ENCODE measurements at regions not wholly inside any gene's neighbourhood (a gene's known extent, or its start where the extent isn't known, plus 50 kb on each side); places are given as distances from the start of the nearest gene placed in this dataset.

DNA sequence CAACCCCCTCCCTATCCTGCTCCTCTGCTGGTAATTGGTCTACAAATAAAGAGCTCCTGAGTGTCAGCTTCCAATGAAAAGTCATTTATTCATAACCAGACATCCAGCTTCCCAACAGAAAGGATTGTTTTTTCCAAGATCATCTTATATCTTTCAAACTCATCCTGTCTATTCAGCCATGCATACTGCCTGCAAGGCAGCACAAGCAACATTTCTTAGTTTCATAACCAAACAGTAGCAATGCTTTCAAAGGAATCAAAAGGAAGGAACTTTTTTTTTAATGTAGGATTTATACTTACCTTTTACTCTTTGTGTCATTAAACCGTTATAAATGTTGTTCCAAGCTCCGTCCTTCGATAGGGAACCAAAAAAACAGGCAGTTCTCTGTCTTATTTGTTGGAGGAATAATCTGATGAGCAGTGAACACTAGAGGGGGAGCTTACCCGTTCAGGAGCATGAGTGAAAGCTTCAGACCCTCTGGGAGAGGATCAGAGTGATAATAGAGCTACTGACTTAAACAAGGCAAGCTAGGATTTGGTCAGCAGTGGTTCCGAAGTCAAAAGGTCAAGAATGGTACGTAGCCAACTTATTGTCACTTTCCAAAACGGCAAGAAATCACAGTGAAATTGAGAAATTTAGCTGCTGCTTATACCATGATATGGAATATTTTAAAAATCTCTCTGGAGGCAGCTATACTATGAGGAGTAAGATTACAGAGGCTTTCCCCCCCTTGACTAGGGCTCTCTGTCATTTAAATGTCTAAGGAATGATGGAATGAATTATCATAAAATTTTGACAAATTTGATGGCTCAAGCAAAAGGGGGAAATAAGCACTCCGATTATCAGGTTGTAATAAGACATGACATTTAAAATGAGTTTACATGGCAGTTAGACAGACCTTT, 892.9 kb downstream of the NR2F1-AS1 start:
- no peak overlapping the region for H2AFZ ChIP-seq (ENCODE audit: low read length)
- no peaks in the 10 kb centered on the region for H3K9me3 ChIP-seq (ENCODE audit: insufficient read depth, low read depth, low read length)
- H4K20me1 ChIP-seq (ENCODE audit: insufficient read depth, low read length, poor library complexity, severe bottlenecking), result no peaks in the 10 kb centered on the region
- no peaks in the 10 kb centered on the region for H3K4me1 ChIP-seq (ENCODE audit: insufficient read depth, low read length, poor library complexity, severe bottlenecking)
- TF ChIP-seq EZH2phosphoT487 (IDR thresholded peaks at IDR 0.05; ENCODE audit: borderline replicate concordance), result no peak
- TF ChIP-seq, protein P1, sequence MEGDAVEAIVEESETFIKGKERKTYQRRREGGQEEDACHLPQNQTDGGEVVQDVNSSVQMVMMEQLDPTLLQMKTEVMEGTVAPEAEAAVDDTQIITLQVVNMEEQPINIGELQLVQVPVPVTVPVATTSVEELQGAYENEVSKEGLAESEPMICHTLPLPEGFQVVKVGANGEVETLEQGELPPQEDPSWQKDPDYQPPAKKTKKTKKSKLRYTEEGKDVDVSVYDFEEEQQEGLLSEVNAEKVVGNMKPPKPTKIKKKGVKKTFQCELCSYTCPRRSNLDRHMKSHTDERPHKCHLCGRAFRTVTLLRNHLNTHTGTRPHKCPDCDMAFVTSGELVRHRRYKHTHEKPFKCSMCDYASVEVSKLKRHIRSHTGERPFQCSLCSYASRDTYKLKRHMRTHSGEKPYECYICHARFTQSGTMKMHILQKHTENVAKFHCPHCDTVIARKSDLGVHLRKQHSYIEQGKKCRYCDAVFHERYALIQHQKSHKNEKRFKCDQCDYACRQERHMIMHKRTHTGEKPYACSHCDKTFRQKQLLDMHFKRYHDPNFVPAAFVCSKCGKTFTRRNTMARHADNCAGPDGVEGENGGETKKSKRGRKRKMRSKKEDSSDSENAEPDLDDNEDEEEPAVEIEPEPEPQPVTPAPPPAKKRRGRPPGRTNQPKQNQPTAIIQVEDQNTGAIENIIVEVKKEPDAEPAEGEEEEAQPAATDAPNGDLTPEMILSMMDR (conservative IDR thresholded peaks at IDR 0.05; ENCODE audit: low read length), result no peak
- no peaks in the 10 kb centered on the region for H3K79me2 ChIP-seq (ENCODE audit: insufficient read depth, low read length)
- H3K9ac ChIP-seq (ENCODE audit: low read depth, low read length, poor library complexity, severe bottlenecking), result no peak overlapping the region
- H3K4me2 ChIP-seq (ENCODE audit: low read depth, low read length, poor library complexity, severe bottlenecking), result no peak overlapping the region
- H3K27me3 ChIP-seq (ENCODE audit: insufficient read depth, low read length, poor library complexity, severe bottlenecking), result no peaks in the 10 kb centered on the region
- H3K36me3 ChIP-seq (ENCODE audit: insufficient read depth, low read length), result no peaks in the 10 kb centered on the region
- H3K9me2 ChIP-seq (replicated peaks; ENCODE audit: low read depth, low read length), result no peaks in the 10 kb centered on the region
- H3K4me3 ChIP-seq (ENCODE audit: low read length, poor library complexity, severe bottlenecking), result no peak overlapping the region
- H3F3A ChIP-seq (ENCODE audit: low read depth), result no peaks in the 10 kb centered on the region

DNA sequence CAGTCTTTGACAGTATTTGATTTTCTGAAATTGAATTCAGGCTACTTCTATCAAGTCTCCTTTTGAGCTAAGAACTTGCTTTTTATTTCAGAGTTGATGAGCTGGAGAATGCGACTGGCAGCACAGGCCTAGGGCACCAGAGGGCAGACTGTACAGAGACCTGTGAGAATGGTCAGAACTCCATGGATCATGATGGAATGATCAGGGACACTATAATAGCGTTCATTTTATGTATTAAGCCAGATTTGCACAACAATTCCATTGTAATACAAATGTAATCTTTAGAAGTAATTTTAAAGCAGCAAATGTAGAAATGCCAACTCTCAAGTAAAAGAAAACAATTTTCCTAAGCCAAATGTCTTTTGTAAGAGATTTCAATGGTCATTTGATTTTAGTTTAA, 902.4 kb downstream of the NR2F1-AS1 start:
- H3K9me3 ChIP-seq (ENCODE audit: insufficient read depth, low read depth, low read length), result no peaks in the 10 kb centered on the region
- no peaks in the 10 kb centered on the region for H3K4me1 ChIP-seq (ENCODE audit: insufficient read depth, low read length, poor library complexity, severe bottlenecking)
- no peaks in the 10 kb centered on the region for H3K27me3 ChIP-seq (ENCODE audit: insufficient read depth, low read length, poor library complexity, severe bottlenecking)
- H4K20me1 ChIP-seq (ENCODE audit: insufficient read depth, low read length, poor library complexity, severe bottlenecking), result no peaks in the 10 kb centered on the region
- no peak overlapping the region for H3K4me2 ChIP-seq (ENCODE audit: low read depth, low read length, poor library complexity, severe bottlenecking)
- no peak overlapping the region for H3K9ac ChIP-seq (ENCODE audit: low read depth, low read length, poor library complexity, severe bottlenecking)
- H3K79me2 ChIP-seq (ENCODE audit: insufficient read depth, low read length), result no peaks in the 10 kb centered on the region
- H3K36me3 ChIP-seq (ENCODE audit: insufficient read depth, low read length), result no peaks in the 10 kb centered on the region
- H3F3A ChIP-seq (ENCODE audit: low read depth), result no peaks in the 10 kb centered on the region
- no peak overlapping the region for H3K4me3 ChIP-seq (ENCODE audit: low read length, poor library complexity, severe bottlenecking)
- TF ChIP-seq EZH2phosphoT487 (IDR thresholded peaks at IDR 0.05; ENCODE audit: borderline replicate concordance), result no peak
- TF ChIP-seq, protein P1 (conservative IDR thresholded peaks at IDR 0.05; ENCODE audit: low read length), result no peak
- no peak overlapping the region for H2AFZ ChIP-seq (ENCODE audit: low read length)
- H3K9me2 ChIP-seq (replicated peaks; ENCODE audit: low read depth, low read length), result no peaks in the 10 kb centered on the region

DNA sequence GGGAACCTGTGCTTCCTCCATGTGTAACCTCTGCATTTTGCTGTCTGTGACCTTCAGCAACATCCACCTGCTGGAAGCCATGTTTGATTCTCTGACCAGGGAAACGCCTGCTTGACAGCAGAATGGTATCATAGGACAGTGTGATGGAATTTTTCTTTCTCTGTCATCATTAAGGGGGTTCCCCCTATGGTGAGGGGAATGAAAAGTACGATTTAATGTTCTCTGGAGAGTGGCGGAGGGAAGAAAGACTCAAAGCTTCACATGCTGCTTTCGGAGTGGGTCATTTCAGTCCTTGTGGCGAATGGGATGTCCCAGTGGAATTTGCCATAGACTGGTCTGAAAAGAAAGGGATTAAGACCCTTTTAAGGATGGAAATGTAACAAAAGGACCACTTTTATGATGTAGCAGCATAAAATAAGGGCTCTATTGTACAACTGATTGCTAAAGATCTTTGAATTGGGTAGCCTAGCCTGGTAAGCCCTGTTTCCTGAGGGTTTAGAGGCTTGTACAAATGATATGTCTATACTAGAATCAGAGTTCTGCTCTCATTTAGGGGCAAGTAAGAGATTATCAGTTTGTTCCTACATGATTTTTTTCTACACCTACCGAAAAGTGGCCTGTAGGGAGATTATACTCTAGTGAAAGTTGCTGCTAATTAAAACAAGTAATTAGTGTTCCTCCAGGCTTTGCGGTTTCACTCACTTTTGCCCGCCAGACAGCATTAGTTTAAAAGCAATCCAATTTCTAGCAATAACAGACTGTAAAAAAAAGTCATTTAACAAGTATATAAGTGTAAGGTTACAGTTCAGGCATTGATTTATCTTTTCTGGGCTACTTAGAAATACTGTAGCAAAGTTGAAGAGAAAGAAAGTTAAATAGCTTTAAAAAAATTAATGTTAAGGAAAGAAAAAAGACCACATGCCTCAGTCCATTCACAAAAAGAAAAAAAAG, 904.5 kb downstream of the NR2F1-AS1 start:
- Histone ChIP-seq H4K20me1 (ENCODE audit: insufficient read depth, low read length, poor library complexity, severe bottlenecking) (no peaks in the 10 kb centered on the region), H3F3A (ENCODE audit: low read depth) (no peaks in the 10 kb centered on the region), H3K4me2 (ENCODE audit: low read depth, low read length, poor library complexity, severe bottlenecking) (no peak overlapping the region), H3K9ac (ENCODE audit: low read depth, low read length, poor library complexity, severe bottlenecking) (no peak overlapping the region), H3K9me3 (ENCODE audit: insufficient read depth, low read depth, low read length) (no peaks in the 10 kb centered on the region), H3K4me3 (ENCODE audit: low read length, poor library complexity, severe bottlenecking) (no peak overlapping the region), H3K9me2 (replicated peaks; ENCODE audit: low read depth, low read length) (no peaks in the 10 kb centered on the region), H3K4me1 (ENCODE audit: insufficient read depth, low read length, poor library complexity, severe bottlenecking) (no peaks in the 10 kb centered on the region), H3K27me3 (ENCODE audit: insufficient read depth, low read length, poor library complexity, severe bottlenecking) (no peaks in the 10 kb centered on the region), H2AFZ (ENCODE audit: low read length) (no peak overlapping the region), H3K79me2 (ENCODE audit: insufficient read depth, low read length) (no peaks in the 10 kb centered on the region), H3K36me3 (ENCODE audit: insufficient read depth, low read length) (no peaks in the 10 kb centered on the region)
- TF ChIP-seq, protein P1 (conservative IDR thresholded peaks at IDR 0.05; ENCODE audit: low read length), result no peak
- TF ChIP-seq EZH2phosphoT487 (IDR thresholded peaks at IDR 0.05; ENCODE audit: borderline replicate concordance), result no peak

Measured in Loucy (cell line).